ENCODE measurements at regions not wholly inside any gene's neighbourhood (a gene's known extent, or its start where the extent isn't known, plus 50 kb on each side); places are given as distances from the start of the nearest gene placed in this dataset.

GRCh38 chr6:40764726-40765125, 177.6 kb upstream of the LRFN2 start:
- TF ChIP-seq CTCF (IDR thresholded peaks at IDR 0.05; ENCODE audit: insufficient read depth, low read depth, low read length) (no peak), EZH2 (IDR thresholded peaks at IDR 0.05; ENCODE audit: insufficient read depth, low read length) (no peak)

Measured in astrocyte (in vitro differentiated cells and primary cell).